ENCODE measurements at regions not wholly inside any gene's neighbourhood (a gene's known extent, or its start where the extent isn't known, plus 50 kb on each side); places are given as distances from the start of the nearest gene placed in this dataset.

DNA sequence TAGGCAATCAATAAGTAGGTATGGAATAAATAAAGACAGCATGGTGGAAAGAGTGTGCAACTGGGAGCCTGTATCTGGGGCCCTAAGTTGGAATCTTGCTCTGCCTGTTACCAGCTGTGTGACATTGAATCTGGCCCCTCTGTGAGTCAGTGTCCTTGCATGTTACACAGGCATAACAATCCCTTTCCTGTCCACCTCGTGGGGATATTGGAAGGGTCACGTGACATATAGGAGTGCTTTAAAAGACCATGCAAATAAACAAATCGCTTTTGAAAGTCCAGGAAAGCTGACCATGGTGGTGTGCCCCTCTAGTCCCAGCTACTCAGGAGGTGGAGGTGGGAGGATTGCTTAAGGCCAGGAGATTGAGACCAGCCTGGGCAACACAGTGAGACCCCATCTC lies 51.1 kb upstream of the VRK1 start:
- TF ChIP-seq, protein P1, sequence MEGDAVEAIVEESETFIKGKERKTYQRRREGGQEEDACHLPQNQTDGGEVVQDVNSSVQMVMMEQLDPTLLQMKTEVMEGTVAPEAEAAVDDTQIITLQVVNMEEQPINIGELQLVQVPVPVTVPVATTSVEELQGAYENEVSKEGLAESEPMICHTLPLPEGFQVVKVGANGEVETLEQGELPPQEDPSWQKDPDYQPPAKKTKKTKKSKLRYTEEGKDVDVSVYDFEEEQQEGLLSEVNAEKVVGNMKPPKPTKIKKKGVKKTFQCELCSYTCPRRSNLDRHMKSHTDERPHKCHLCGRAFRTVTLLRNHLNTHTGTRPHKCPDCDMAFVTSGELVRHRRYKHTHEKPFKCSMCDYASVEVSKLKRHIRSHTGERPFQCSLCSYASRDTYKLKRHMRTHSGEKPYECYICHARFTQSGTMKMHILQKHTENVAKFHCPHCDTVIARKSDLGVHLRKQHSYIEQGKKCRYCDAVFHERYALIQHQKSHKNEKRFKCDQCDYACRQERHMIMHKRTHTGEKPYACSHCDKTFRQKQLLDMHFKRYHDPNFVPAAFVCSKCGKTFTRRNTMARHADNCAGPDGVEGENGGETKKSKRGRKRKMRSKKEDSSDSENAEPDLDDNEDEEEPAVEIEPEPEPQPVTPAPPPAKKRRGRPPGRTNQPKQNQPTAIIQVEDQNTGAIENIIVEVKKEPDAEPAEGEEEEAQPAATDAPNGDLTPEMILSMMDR (IDR thresholded peaks at IDR 0.05), result no peak
- no peak for TF ChIP-seq POLR2AphosphoS5 (IDR thresholded peaks at IDR 0.05)
- no peak for TF ChIP-seq POLR2A (IDR thresholded peaks at IDR 0.05)

Data from transverse colon (tissue), 4 donors.